ENCODE measurements at regions not wholly inside any gene's neighbourhood (a gene's known extent, or its start where the extent isn't known, plus 50 kb on each side); places are given as distances from the start of the nearest gene placed in this dataset.

DNA sequence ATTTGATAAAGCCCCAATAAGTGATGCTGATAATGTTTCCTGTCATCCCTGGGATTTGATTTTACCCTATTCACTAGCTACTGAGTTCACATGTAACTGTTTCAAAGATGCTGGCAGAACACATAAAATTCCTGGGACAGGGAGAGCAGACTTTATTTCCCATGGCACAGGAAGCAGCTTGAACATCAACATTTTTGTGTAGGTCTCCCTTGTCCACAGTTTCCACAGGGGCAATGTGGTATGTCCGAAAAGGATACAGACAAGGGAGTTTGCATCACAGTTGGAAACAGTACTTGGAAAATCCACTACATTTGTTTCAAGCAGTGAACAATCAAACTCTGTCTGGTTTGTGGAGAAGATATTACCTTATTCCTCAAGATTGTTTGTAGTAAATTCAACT, 129.2 kb upstream of the KLHL4 start:
- TF ChIP-seq, protein P1, sequence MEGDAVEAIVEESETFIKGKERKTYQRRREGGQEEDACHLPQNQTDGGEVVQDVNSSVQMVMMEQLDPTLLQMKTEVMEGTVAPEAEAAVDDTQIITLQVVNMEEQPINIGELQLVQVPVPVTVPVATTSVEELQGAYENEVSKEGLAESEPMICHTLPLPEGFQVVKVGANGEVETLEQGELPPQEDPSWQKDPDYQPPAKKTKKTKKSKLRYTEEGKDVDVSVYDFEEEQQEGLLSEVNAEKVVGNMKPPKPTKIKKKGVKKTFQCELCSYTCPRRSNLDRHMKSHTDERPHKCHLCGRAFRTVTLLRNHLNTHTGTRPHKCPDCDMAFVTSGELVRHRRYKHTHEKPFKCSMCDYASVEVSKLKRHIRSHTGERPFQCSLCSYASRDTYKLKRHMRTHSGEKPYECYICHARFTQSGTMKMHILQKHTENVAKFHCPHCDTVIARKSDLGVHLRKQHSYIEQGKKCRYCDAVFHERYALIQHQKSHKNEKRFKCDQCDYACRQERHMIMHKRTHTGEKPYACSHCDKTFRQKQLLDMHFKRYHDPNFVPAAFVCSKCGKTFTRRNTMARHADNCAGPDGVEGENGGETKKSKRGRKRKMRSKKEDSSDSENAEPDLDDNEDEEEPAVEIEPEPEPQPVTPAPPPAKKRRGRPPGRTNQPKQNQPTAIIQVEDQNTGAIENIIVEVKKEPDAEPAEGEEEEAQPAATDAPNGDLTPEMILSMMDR (IDR thresholded peaks at IDR 0.05) = no peak
- H3K4me1 Mint-ChIP-seq (ENCODE audit: low read depth) = no peaks in the 10 kb centered on the region
- H3K9me3 Mint-ChIP-seq = no peaks in the 10 kb centered on the region; the same call in 1 of the 2 replicates
- no peak for DNase-seq
- no peaks in the 10 kb centered on the region for H3K36me3 Mint-ChIP-seq (ENCODE audit: low read depth)
- no peaks in the 10 kb centered on the region for H3K27me3 Mint-ChIP-seq (ENCODE audit: insufficient read depth)
- H3K27ac Mint-ChIP-seq = no peak overlapping the region
- H3K4me3 Mint-ChIP-seq = no peak overlapping the region

DNA sequence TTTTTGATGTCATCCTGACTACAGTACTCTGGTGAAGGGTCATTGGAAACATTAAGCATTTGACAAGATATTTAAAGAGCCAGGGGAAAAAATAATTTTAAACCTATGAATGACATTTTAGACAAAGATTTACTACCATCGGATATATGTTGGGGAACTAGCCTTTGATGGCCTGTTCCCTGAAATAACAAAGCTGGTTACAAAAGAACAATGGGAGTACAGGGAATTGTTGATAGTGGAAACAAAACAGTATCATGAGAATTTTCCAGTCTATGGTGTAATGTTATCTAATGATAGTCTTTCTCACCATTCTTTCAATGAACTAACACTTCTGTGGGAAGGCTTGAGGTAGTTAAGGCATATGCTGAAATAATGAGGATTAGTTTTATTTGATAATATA, 125.9 kb upstream of the KLHL4 start:
- TF ChIP-seq, protein P1 (IDR thresholded peaks at IDR 0.05) = no peak

GRCh38 chrX:87392369-87392768, 125.2 kb upstream of the KLHL4 start:
- Mint-ChIP-seq H3K4me3 (no peak overlapping the region), H3K4me1 (ENCODE audit: low read depth) (no peaks in the 10 kb centered on the region), H3K9me3 (peaks cover 10% of the 10 kb centered on the region), H3K36me3 (ENCODE audit: low read depth) (no peaks in the 10 kb centered on the region), H3K27me3 (ENCODE audit: insufficient read depth) (no peaks in the 10 kb centered on the region), H3K27ac (no peak overlapping the region)
- TF ChIP-seq, protein P1 (IDR thresholded peaks at IDR 0.05) = no peak
- DNase-seq = no peak

More for the DNA sequence above, 125.9 kb upstream of the KLHL4 start:
- H3K4me1 Mint-ChIP-seq (ENCODE audit: low read depth) = no peaks in the 10 kb centered on the region
- DNase-seq = no peak
- H3K27ac Mint-ChIP-seq = no peak overlapping the region
- no peaks in the 10 kb centered on the region for H3K36me3 Mint-ChIP-seq (ENCODE audit: low read depth)
- H3K9me3 Mint-ChIP-seq = peaks cover 5% of the 10 kb centered on the region
- H3K4me3 Mint-ChIP-seq = no peak overlapping the region
- H3K27me3 Mint-ChIP-seq (ENCODE audit: insufficient read depth) = no peaks in the 10 kb centered on the region

DNA sequence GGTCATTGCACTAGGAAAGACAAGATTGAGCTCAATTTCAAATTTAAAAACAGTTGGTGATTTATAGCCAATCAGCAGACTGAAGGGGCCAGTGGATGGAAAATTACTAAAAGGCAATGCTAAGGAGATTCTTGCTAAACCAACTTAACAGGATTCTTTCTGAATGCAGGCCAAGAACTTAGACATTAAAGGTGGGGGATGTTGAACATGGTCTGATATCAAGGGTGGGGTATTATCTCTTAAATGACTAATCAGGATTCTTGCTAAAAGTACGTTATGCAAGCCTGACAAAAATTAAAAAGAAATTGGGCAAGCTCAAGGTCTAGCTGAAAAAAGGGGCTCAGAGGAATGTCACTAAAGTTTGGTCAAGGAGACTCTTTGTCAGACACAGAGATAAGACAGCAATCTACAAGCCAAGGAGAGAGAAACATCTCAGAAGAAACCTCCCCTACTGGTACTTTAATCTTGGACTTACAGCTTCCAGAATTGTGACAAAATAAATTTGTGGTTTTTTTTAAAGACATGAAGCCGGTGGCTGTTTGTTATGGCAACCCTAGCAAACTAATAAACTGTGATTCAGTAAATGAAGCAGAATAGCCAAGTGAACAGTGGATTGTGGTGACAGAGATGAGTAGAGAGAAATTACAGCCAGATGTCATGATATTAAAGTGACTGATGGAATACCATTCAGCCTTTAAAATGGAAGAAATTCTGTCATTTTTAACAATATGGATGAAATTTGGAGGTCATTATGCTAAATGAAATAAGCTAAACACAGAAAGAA, 120.3 kb upstream of the KLHL4 start:
- DNase-seq = no peak
- TF ChIP-seq, protein P1 (IDR thresholded peaks at IDR 0.05) = no peak
- H3K9me3 Mint-ChIP-seq = peaks cover 15% of the 10 kb centered on the region

GRCh38 chrX:87402256-87402655, 115.3 kb upstream of the KLHL4 start:
- no peaks in the 10 kb centered on the region for H3K36me3 Mint-ChIP-seq (ENCODE audit: low read depth)
- no peaks in the 10 kb centered on the region for H3K4me1 Mint-ChIP-seq (ENCODE audit: low read depth)
- H3K4me3 Mint-ChIP-seq = no peak overlapping the region
- no peak for DNase-seq
- no peak overlapping the region for H3K27ac Mint-ChIP-seq
- no peaks in the 10 kb centered on the region for H3K27me3 Mint-ChIP-seq (ENCODE audit: insufficient read depth)
- TF ChIP-seq, protein P1 (IDR thresholded peaks at IDR 0.05) = no peak
- peaks cover 10% of the 10 kb centered on the region; the same call in 1 of the 2 replicates for H3K9me3 Mint-ChIP-seq

More for the DNA sequence above, 120.3 kb upstream of the KLHL4 start:
- Mint-ChIP-seq H3K4me3 (no peak overlapping the region), H3K27me3 (ENCODE audit: insufficient read depth) (no peaks in the 10 kb centered on the region), H3K27ac (no peak overlapping the region), H3K36me3 (ENCODE audit: low read depth) (no peaks in the 10 kb centered on the region), H3K4me1 (ENCODE audit: low read depth) (no peaks in the 10 kb centered on the region)

Data from HFFc6 (cell line).